Type B pancreatic cell (in vitro differentiated cells): ENCODE measurements at regions not wholly inside any gene's neighbourhood (a gene's known extent, or its start where the extent isn't known, plus 50 kb on each side); places are given as distances from the start of the nearest gene placed in this dataset.

Experiments
- DNase-seq: peaks from one replicate; pipeline ENCODE4 v3.0.0; 2021; ENCODE audit warnings: mixed read lengths; ENCODE audit not compliant: unreplicated experiment; ENCODE audit errors: extremely low spot score
- H3K27ac Mint-ChIP-seq: 2 replicates; pipeline ENCODE4 v1.8.0; 2021; ENCODE audit warnings: mild to moderate bottlenecking, mixed read lengths
- H3K27me3 Mint-ChIP-seq: 2 replicates; pipeline ENCODE4 v1.8.0; 2021; ENCODE audit warnings: mixed read lengths
- H3K36me3 Mint-ChIP-seq: 2 replicates; pipeline ENCODE4 v1.8.0; 2021; ENCODE audit warnings: mixed read lengths
- H3K4me1 Mint-ChIP-seq: one replicate; pipeline ENCODE4 v1.8.0; 2021; ENCODE audit warnings: mixed read lengths; ENCODE audit not compliant: unreplicated experiment
- H3K4me3 Mint-ChIP-seq: 2 replicates; pipeline ENCODE4 v1.8.0; 2021; ENCODE audit warnings: mild to moderate bottlenecking, mixed read lengths
- H3K9me3 Mint-ChIP-seq: 2 replicates; pipeline ENCODE4 v1.8.0; 2021; ENCODE audit warnings: mixed read lengths
- CTCF ChIP-seq: fragments of 200-600 bp; sonication (generic); conservative IDR thresholded peaks from 2 replicates; pipeline ENCODE4 v1.5.0; 2021; ENCODE audit warnings: antibody characterized with exemption, mild to moderate bottlenecking

- H3K27ac Mint-ChIP-seq, result no peak overlapping the region
- no peak for TF ChIP-seq CTCF
- peaks cover 3% of the 10 kb centered on the region for H3K9me3 Mint-ChIP-seq
- H3K36me3 Mint-ChIP-seq, result no peaks in the 10 kb centered on the region
- H3K27me3 Mint-ChIP-seq, result peaks cover 3% of the 10 kb centered on the region
- DNase-seq, result no peak
- H3K4me1 Mint-ChIP-seq, result peaks cover 4% of the 10 kb centered on the region
- H3K4me3 Mint-ChIP-seq, result no peak overlapping the region
Observed at GRCh38 chr12:105622846-105623736, 292.6 kb downstream of the C12orf75 start.

- H3K27me3 Mint-ChIP-seq, result peaks cover 2% of the 10 kb centered on the region
- no peak overlapping the region for H3K27ac Mint-ChIP-seq
- H3K4me1 Mint-ChIP-seq, result peaks cover 4% of the 10 kb centered on the region
- H3K36me3 Mint-ChIP-seq, result no peaks in the 10 kb centered on the region
- TF ChIP-seq CTCF, result no peak
- peaks cover 4% of the 10 kb centered on the region for H3K9me3 Mint-ChIP-seq
- H3K4me3 Mint-ChIP-seq, result no peak overlapping the region
- DNase-seq, result no peak
Observed at GRCh38 chr12:105626653-105627052, 296.2 kb downstream of the C12orf75 start.

- Mint-ChIP-seq H3K36me3 (peaks cover 8% of the 10 kb centered on the region), H3K27me3 (peaks cover 3% of the 10 kb centered on the region), H3K9me3 (peaks cover 35% of the 10 kb centered on the region), H3K4me1 (peaks cover 11% of the 10 kb centered on the region), H3K27ac (no peak overlapping the region), H3K4me3 (no peak overlapping the region)
- TF ChIP-seq CTCF, result no peak
- DNase-seq, result no peak
Observed at GRCh38 chr12:105637470-105637869, 307.0 kb downstream of the C12orf75 start.

GRCh38 chr12:105640761-105641160, 310.3 kb downstream of the C12orf75 start:
- no peak overlapping the region for H3K4me3 Mint-ChIP-seq
- peaks cover 27% of the 10 kb centered on the region for H3K4me1 Mint-ChIP-seq
- TF ChIP-seq CTCF, result no peak
- no peaks in the 10 kb centered on the region for H3K27me3 Mint-ChIP-seq
- no peak overlapping the region for H3K27ac Mint-ChIP-seq
- peaks cover 4% of the 10 kb centered on the region for H3K36me3 Mint-ChIP-seq
- DNase-seq, result no peak
- H3K9me3 Mint-ChIP-seq, result peaks cover 28% of the 10 kb centered on the region

- H3K36me3 Mint-ChIP-seq, result peaks cover 4% of the 10 kb centered on the region
- peaks cover 18% of the 10 kb centered on the region for H3K9me3 Mint-ChIP-seq
- DNase-seq, result no peak
- H3K27ac Mint-ChIP-seq, result no peak overlapping the region
- no peaks in the 10 kb centered on the region for H3K27me3 Mint-ChIP-seq
- no peak overlapping the region for H3K4me3 Mint-ChIP-seq
- H3K4me1 Mint-ChIP-seq, result peaks cover 27% of the 10 kb centered on the region
- no peak for TF ChIP-seq CTCF
Observed at GRCh38 chr12:105641749-105642148, 311.3 kb downstream of the C12orf75 start.
